Trophoblast cell (in vitro differentiated cells and primary cell): ENCODE measurements at regions not wholly inside any gene's neighbourhood (a gene's known extent, or its start where the extent isn't known, plus 50 kb on each side); places are given as distances from the start of the nearest gene placed in this dataset.
A peak's percentile ranks its signal among the peaks of the same experiment; 100 is the strongest.
"Not testable (repeated sequence)": the region's sequence is repeated elsewhere in the genome, so short reads cannot be mapped to it uniquely, and the experiment has no call there.

ENCODE experiments used
- DNase-seq, 2 donors: peaks; one replicate each; pipeline ENCODE4 v3.0.0-alpha.2; 2016
- H2AFZ ChIP-seq: 2 replicates; pipeline ENCODE4 v1.6.1; 2013; ENCODE audit warnings: low read length, moderate library complexity, mild to moderate bottlenecking; ENCODE audit not compliant: insufficient read depth, poor library complexity
- H2AK5ac ChIP-seq: 2 replicates; pipeline ENCODE4 v1.6.1; 2013; ENCODE audit warnings: mild to moderate bottlenecking, low read length
- H2BK120ac ChIP-seq: 2 replicates; pipeline ENCODE4 v1.6.1; 2013; ENCODE audit warnings: low read length, mild to moderate bottlenecking, moderate library complexity; ENCODE audit not compliant: insufficient read depth, poor library complexity
- H2BK12ac ChIP-seq: 2 replicates; pipeline ENCODE4 v1.6.1; 2013; ENCODE audit warnings: mild to moderate bottlenecking, low read length, moderate library complexity
- H2BK5ac ChIP-seq: 2 replicates; pipeline ENCODE4 v1.6.1; 2013; ENCODE audit warnings: low read length, low read depth, moderate library complexity, mild to moderate bottlenecking; ENCODE audit not compliant: poor library complexity
- H3K14ac ChIP-seq: 2 replicates; pipeline ENCODE4 v1.6.1; 2013; ENCODE audit warnings: mild to moderate bottlenecking, low read length
- H3K18ac ChIP-seq: 2 replicates; pipeline ENCODE4 v1.6.1; 2013; ENCODE audit warnings: mild to moderate bottlenecking, low read length
- H3K23ac ChIP-seq: 2 replicates; pipeline ENCODE4 v1.6.1; 2013; ENCODE audit warnings: low read length
- H3K27ac ChIP-seq: 2 replicates; pipeline ENCODE4 v1.5.1; 2013; ENCODE audit warnings: low read depth, mild to moderate bottlenecking, inconsistent platforms, low read length, moderate library complexity
- H3K27me3 ChIP-seq: 2 replicates; pipeline ENCODE4 v1.6.1; 2013; ENCODE audit warnings: inconsistent platforms, mild to moderate bottlenecking, low read length, moderate library complexity; ENCODE audit not compliant: insufficient read depth
- H3K36me3 ChIP-seq, 2 experiments: 1 replicate in 1 of 2; 2 replicates in 1 of 2; pipeline ENCODE4 v1.6.1; 2013; ENCODE audit warnings: low read length in 2 of 2, mild to moderate bottlenecking in 2 of 2, moderate library complexity in 1 of 2; ENCODE audit not compliant: insufficient read depth in 2 of 2, control insufficient read depth in 1 of 2
- H3K4ac ChIP-seq: 2 replicates; pipeline ENCODE4 v1.6.1; 2013; ENCODE audit warnings: low read depth, mild to moderate bottlenecking, low read length, moderate library complexity
- H3K4me1 ChIP-seq, 2 experiments: 1 replicate in 1 of 2; 2 replicates in 1 of 2; pipeline ENCODE4 v1.6.1; 2013; ENCODE audit warnings: low read length in 2 of 2, mild to moderate bottlenecking in 2 of 2, moderate library complexity in 1 of 2; ENCODE audit not compliant: insufficient read depth in 2 of 2, control insufficient read depth in 1 of 2
- H3K4me2 ChIP-seq: 2 replicates; pipeline ENCODE4 v1.6.1; 2013; ENCODE audit warnings: inconsistent platforms, mild to moderate bottlenecking, low read length, moderate library complexity
- H3K4me3 ChIP-seq: 2 replicates; pipeline ENCODE4 v1.5.1; 2013; ENCODE audit warnings: mild to moderate bottlenecking, low read depth, low read length, inconsistent platforms
- H3K79me1 ChIP-seq: one replicate; pipeline ENCODE4 v1.6.1; 2013; ENCODE audit warnings: low read length
- H3K79me2 ChIP-seq: 2 replicates; pipeline ENCODE4 v1.6.1; 2013; ENCODE audit warnings: low read length, mild to moderate bottlenecking; ENCODE audit not compliant: control insufficient read depth, insufficient read depth, poor library complexity
- H3K9ac ChIP-seq: 2 replicates; pipeline ENCODE4 v1.6.1; 2013; ENCODE audit warnings: mild to moderate bottlenecking, low read length
- H3K9me3 ChIP-seq: 2 replicates; pipeline ENCODE4 v1.6.1; 2013; ENCODE audit warnings: low read depth, mild to moderate bottlenecking, control low read depth, inconsistent platforms, low read length; ENCODE audit not compliant: insufficient read depth
- H4K12ac ChIP-seq: 2 replicates; pipeline ENCODE4 v1.6.1; 2013; ENCODE audit warnings: low read depth, mild to moderate bottlenecking, low read length, moderate library complexity
- H4K8ac ChIP-seq: 2 replicates; pipeline ENCODE4 v1.6.1; 2013; ENCODE audit warnings: low read depth, mild to moderate bottlenecking, low read length, moderate library complexity
- H4K91ac ChIP-seq: one replicate; pipeline ENCODE4 v1.6.1; 2013; ENCODE audit warnings: low read depth, mild to moderate bottlenecking, low read length, moderate library complexity
- WGBS: extraction: QIAGEN DNeasy Blood & Tissue Kit; methylation state at CpG from one replicate; pipeline ENCODE4 v1.1.7; 2013; ENCODE audit warnings: missing lambda C conversion rate; ENCODE audit not compliant: insufficient read length, insufficient coverage; ENCODE audit errors: extremely low coverage; 5-methylcytosine and 5-hydroxymethylcytosine counted together

- H3K27ac ChIP-seq, H3K79me1 ChIP-seq, H4K91ac ChIP-seq, H3K18ac ChIP-seq, H3K9me3 ChIP-seq, H3K23ac ChIP-seq, H3K9ac ChIP-seq, H3K27me3 ChIP-seq, H3K4ac ChIP-seq, H4K12ac ChIP-seq, H2BK120ac ChIP-seq, H4K8ac ChIP-seq, H2BK5ac ChIP-seq, H3K79me2 ChIP-seq, H2AFZ ChIP-seq, DNase-seq, H3K4me1 ChIP-seq, H3K14ac ChIP-seq, H3K4me2 ChIP-seq, H2BK12ac ChIP-seq, H3K36me3 ChIP-seq, H2AK5ac ChIP-seq: not testable (repeated sequence)
- peak overlapping the region; percentile 4 for H3K4me3 ChIP-seq
- WGBS: no CpG with 5 or more reads among the region's 7 CpGs
Measured at GRCh38 chr4:137783923-137784322, 251.6 kb upstream of the PCDH18 start.

DNA sequence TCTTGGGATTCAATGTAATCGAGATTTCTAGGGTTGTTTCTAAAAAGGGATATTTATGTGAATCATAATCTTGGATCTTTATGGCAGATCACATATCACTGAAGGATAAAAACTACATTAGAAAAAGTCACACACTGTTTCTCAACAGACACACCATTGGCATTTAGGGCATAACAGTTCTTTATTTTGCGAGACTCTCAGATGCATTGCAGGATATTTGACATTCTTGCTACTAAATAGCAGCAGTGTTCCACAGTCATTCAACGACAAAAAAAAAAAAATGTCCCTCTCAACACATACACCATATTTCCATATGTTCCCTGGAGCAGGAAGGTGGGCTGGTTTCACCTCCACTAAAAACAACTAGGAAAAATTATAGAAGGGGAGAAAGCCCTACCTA lies 243.4 kb upstream of the PCDH18 start:
- Histone ChIP-seq H3K9me3 (no peaks in the 10 kb centered on the region), H3K14ac (no peak overlapping the region), H3K23ac (no peak overlapping the region), H2AFZ (no peak overlapping the region), H3K9ac (no peak overlapping the region), H3K27ac (no peak overlapping the region), H3K4me2 (no peak overlapping the region), H3K79me1 (no peaks in the 10 kb centered on the region), H3K4ac (no peak overlapping the region), H3K79me2 (no peaks in the 10 kb centered on the region), H2BK5ac (no peak overlapping the region), H2BK12ac (no peak overlapping the region), H2BK120ac (no peak overlapping the region), H3K4me3 (no peak overlapping the region), H4K12ac (no peak overlapping the region), H4K8ac (no peak overlapping the region), H3K4me1 (no peaks in the 10 kb centered on the region), H3K27me3 (no peaks in the 10 kb centered on the region), H3K18ac (no peak overlapping the region), H3K36me3 (no peaks in the 10 kb centered on the region), H2AK5ac (no peak overlapping the region), H4K91ac (no peak overlapping the region)
- DNase-seq: no peak
- no CpG with 5 or more reads among the region's 3 CpGs for WGBS

DNA sequence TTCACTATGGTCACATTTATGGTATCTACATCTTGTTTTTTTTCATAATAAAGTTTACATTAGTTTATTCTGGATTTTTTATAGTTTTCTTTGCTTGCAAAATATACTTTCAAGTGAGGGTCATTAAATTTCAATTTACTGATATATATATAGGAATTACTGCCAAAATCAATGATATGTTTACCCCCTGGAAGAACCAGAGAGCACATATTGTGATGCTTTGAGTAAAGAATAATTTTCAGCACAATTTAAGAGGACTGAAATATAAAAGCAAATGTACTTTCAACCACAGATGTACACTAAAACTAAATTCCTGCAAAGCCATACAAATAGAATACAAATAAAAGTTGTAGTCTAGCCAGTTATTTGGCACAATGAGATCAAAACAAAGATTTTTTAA lies 242.2 kb upstream of the PCDH18 start:
- H3K79me2 ChIP-seq: no peaks in the 10 kb centered on the region
- no peak overlapping the region for H2AK5ac ChIP-seq
- H3K36me3 ChIP-seq: no peaks in the 10 kb centered on the region
- no peak overlapping the region for H4K8ac ChIP-seq
- no peak overlapping the region for H2BK120ac ChIP-seq
- H4K91ac ChIP-seq: no peak overlapping the region
- H4K12ac ChIP-seq: no peak overlapping the region
- no peaks in the 10 kb centered on the region for H3K9me3 ChIP-seq
- H3K18ac ChIP-seq: no peak overlapping the region
- H3K4ac ChIP-seq: no peak overlapping the region
- no peak overlapping the region for H3K4me3 ChIP-seq
- H3K4me1 ChIP-seq: no peaks in the 10 kb centered on the region
- DNase-seq: no peak
- no peak overlapping the region for H3K23ac ChIP-seq
- no peak overlapping the region for H3K4me2 ChIP-seq
- H3K14ac ChIP-seq: no peak overlapping the region
- no peak overlapping the region for H2BK5ac ChIP-seq
- H2BK12ac ChIP-seq: no peak overlapping the region
- no peak overlapping the region for H2AFZ ChIP-seq
- H3K79me1 ChIP-seq: no peaks in the 10 kb centered on the region
- no peak overlapping the region for H3K27ac ChIP-seq
- no peaks in the 10 kb centered on the region for H3K27me3 ChIP-seq
- no peak overlapping the region for H3K9ac ChIP-seq

- Histone ChIP-seq H2BK5ac (no peak overlapping the region), H2AK5ac (no peak overlapping the region), H3K18ac (no peak overlapping the region), H4K12ac (no peak overlapping the region), H3K4me2 (no peak overlapping the region), H3K4me3 (no peak overlapping the region), H3K36me3 (no peaks in the 10 kb centered on the region), H3K79me2 (no peaks in the 10 kb centered on the region), H3K9me3 (no peaks in the 10 kb centered on the region), H3K23ac (no peak overlapping the region), H4K91ac (no peak overlapping the region), H3K14ac (no peak overlapping the region), H2AFZ (no peak overlapping the region), H3K4ac (no peak overlapping the region), H4K8ac (no peak overlapping the region), H2BK12ac (no peak overlapping the region), H3K9ac (no peak overlapping the region), H3K27me3 (no peaks in the 10 kb centered on the region), H3K79me1 (no peaks in the 10 kb centered on the region), H3K27ac (no peak overlapping the region), H2BK120ac (no peak overlapping the region), H3K4me1 (no peaks in the 10 kb centered on the region)
- no CpG with 5 or more reads among the region's 1 CpG for WGBS
- DNase-seq: no peak
Measured at GRCh38 chr4:137768881-137769280, 236.6 kb upstream of the PCDH18 start.

- H3K79me1 ChIP-seq: no peaks in the 10 kb centered on the region
- WGBS: no CpG with 5 or more reads among the region's 1 CpG
- no peak overlapping the region for H3K14ac ChIP-seq
Measured at GRCh38 chr4:137768196-137768595, 235.9 kb upstream of the PCDH18 start.

More at GRCh38 chr4:137768196-137768595, 235.9 kb upstream of the PCDH18 start:
- Histone ChIP-seq H3K18ac (no peak overlapping the region), H4K8ac (no peak overlapping the region), H4K12ac (no peak overlapping the region), H3K4me3 (no peak overlapping the region), H4K91ac (no peak overlapping the region), H3K27ac (no peak overlapping the region), H2BK12ac (no peak overlapping the region), H2AFZ (no peak overlapping the region), H3K4ac (no peak overlapping the region), H2AK5ac (no peak overlapping the region), H3K9me3 (no peaks in the 10 kb centered on the region), H3K4me2 (no peak overlapping the region), H3K79me2 (no peaks in the 10 kb centered on the region), H3K9ac (no peak overlapping the region), H3K27me3 (no peaks in the 10 kb centered on the region), H3K4me1 (no peaks in the 10 kb centered on the region), H2BK5ac (no peak overlapping the region), H3K36me3 (no peaks in the 10 kb centered on the region), H2BK120ac (no peak overlapping the region), H3K23ac (no peak overlapping the region)
- DNase-seq: no peak
